GM20000 (cell line): ENCODE measurements at regions not wholly inside any gene's neighbourhood (a gene's known extent, or its start where the extent isn't known, plus 50 kb on each side); places are given as distances from the start of the nearest gene placed in this dataset.
"Not testable (repeated sequence)": the region's sequence is repeated elsewhere in the genome, so short reads cannot be mapped to it uniquely, and the experiment has no call there.

ENCODE experiments used
- DNase-seq: peaks from one replicate; pipeline ENCODE4 v3.0.0; 2012; ENCODE audit warnings: low spot score
- CTCF ChIP-seq: IDR thresholded peaks from 2 replicates; pipeline ENCODE4 v1.5.1; 2012; ENCODE audit warnings: mild to moderate bottlenecking, control low read depth; ENCODE audit errors: extremely low read depth, missing control alignments

DNA sequence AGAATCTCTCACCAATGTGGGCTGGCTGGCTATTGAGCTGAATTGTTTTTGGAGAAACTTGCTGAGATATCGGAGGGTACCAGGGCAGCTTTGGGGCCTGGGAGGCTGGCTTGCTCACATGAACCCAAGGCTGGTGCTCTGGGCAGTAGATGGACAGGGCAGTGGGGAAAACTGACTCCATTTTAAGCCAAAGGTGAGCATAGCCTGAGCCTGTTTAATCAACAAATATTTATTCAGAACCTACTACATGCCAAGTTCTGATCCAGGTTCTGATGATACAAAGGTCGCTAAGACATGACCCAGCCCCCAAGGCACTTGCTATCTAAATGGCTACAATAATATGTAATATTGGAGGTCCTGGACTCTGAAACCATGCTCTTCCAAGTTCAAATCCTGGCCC is 86.6 kb downstream of the BUB3 start:
- no peak for TF ChIP-seq CTCF
- DNase-seq, result no peak

DNA sequence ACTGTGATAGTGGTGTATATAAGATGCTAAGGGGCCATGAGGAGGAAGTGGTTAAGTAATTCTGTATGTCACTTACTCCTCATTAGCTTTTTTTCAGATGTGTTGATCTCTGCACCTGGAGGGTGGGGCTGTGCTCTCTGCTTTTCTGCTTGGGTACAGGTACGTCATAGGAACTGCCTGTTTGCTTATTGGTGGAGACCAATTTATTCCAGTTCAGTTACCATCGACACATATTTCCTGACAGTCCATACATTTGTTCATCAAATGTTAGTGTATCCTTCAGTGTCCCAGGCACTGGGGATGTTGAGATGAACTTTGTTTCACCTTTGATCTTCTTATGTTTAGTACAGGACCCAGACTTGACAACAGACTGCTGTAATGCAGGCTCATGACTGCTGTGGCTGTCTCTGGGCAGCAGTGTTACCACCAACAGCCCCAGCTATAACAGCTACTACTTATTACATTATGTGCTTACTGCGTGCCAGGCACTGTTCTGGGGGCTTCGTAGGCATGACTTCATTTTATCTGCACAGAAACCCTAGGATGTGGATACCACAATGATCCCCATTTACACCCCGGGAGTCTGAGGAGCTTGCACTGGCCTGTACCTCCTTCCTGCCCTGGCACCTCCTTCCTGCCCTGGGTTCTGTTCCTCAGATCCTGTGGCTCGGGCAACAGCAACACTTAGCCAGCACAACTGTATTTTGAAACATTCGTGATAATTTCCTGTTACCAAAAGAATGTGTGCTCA is 87.4 kb downstream of the BUB3 start:
- peak; percentile 23 for DNase-seq

DNA sequence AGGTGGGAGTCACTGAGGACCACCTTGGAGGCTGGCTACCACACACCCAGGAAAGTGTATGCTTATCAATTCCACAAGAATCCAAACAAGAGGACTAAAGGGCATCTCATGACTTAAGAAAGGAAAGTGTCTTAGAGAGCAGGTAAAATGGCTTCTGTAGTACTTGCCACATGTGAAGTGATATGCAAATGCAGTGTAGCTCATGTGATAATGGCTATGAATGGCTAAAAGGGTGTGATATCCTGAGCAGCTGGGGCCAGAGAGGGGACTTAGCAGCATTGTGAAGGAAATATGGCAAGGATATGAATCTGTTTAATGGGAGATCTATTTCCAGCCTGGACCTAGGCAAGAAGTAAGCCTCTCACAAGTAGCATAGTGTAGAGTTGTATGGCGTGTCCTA is 90.5 kb downstream of the BUB3 start:
- no peak for TF ChIP-seq CTCF
- DNase-seq, result no peak

More for the DNA sequence above, 87.4 kb downstream of the BUB3 start:
- no peak for TF ChIP-seq CTCF

DNA sequence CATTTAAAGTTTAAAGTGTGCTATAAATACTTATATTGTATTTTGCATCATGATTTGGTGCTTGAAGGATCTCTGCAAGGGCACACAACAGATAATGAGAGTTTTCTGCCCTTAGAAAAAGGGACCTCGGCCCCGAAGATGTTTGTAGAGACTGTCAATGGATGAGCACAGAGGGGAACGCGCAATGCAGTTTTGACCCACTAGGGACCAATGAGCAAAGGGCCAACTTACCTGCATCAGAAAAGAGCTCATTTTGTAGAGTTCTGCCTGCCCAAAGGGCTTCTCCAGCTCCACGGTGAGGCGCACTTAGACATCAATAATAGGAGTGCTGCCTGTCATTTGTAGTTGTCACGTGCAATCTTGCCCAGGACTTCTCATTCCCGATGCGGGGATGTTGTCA is 91.1 kb downstream of the BUB3 start:
- no peak for TF ChIP-seq CTCF
- DNase-seq, result no peak

GRCh38 chr10:123249894-123250293 is 95.7 kb downstream of the BUB3 start:
- no peak for TF ChIP-seq CTCF
- no peak for DNase-seq

GRCh38 chr10:123250640-123251039 is 96.4 kb downstream of the BUB3 start:
- no peak for DNase-seq
- no peak for TF ChIP-seq CTCF

GRCh38 chr10:123252779-123253178 is 98.6 kb downstream of the BUB3 start:
- DNase-seq, result no peak
- TF ChIP-seq CTCF, result no peak

GRCh38 chr10:123254343-123254742 is 100.1 kb downstream of the BUB3 start:
- not testable (repeated sequence) for DNase-seq
